DND-41 (cell line): ENCODE measurements at regions not wholly inside any gene's neighbourhood (a gene's known extent, or its start where the extent isn't known, plus 50 kb on each side); places are given as distances from the start of the nearest gene placed in this dataset.
"Not testable (repeated sequence)": the region's sequence is repeated elsewhere in the genome, so short reads cannot be mapped to it uniquely, and the experiment has no call there.

Experiments used
- ATAC-seq: fragments of 200-7000 bp; cut with Tn5 transposase; 3 replicates; pipeline ENCODE4 v1.9.1; 2021; ENCODE audit warnings: low read depth; ENCODE audit not compliant: insufficient read depth
- DNase-seq: peaks from one replicate; pipeline ENCODE4 v3.0.0-alpha.2; 2020
- H2AFZ ChIP-seq: 2 replicates; pipeline ENCODE4 v1.6.0; 2012; ENCODE audit warnings: low read depth, low read length
- H3K27ac ChIP-seq: 2 replicates; pipeline ENCODE4 v1.5.1; 2012; ENCODE audit warnings: low read length, inconsistent platforms
- H3K27me3 ChIP-seq: fragments of 200-600 bp; sonication (generic); 2 replicates; pipeline ENCODE4 v1.6.0; 2012; ENCODE audit warnings: low read length, mild to moderate bottlenecking, inconsistent platforms; ENCODE audit not compliant: insufficient read depth, poor library complexity
- H3K36me3 ChIP-seq: 2 replicates; pipeline ENCODE4 v1.5.1; 2012; ENCODE audit warnings: low read length, inconsistent platforms; ENCODE audit not compliant: insufficient read depth
- H3K4me1 ChIP-seq: 2 replicates; pipeline ENCODE4 v1.5.1; 2012; ENCODE audit warnings: mild to moderate bottlenecking, low read length; ENCODE audit not compliant: insufficient read depth
- H3K4me2 ChIP-seq: 2 replicates; pipeline ENCODE4 v1.6.0; 2012; ENCODE audit warnings: mild to moderate bottlenecking, moderate library complexity, low read length, inconsistent platforms; ENCODE audit not compliant: insufficient read depth
- H3K4me3 ChIP-seq, 2 experiments: fragments of 200-600 bp in 1 of 2; shearing (Covaris generic) in 1 of 2; 2 replicates each; pipeline ENCODE4 v1.5.1; 2012 to 2016; ENCODE audit warnings: inconsistent platforms in 2 of 2, low read length in 2 of 2, mild to moderate bottlenecking in 2 of 2, low read depth in 1 of 2, moderate library complexity in 1 of 2
- H3K79me2 ChIP-seq: 2 replicates; pipeline ENCODE4 v1.6.0; 2012; ENCODE audit warnings: low read length, inconsistent platforms; ENCODE audit not compliant: insufficient read depth
- H3K9ac ChIP-seq: 2 replicates; pipeline ENCODE4 v1.6.0; 2012; ENCODE audit warnings: low read depth, mild to moderate bottlenecking, inconsistent platforms, low read length, moderate library complexity
- H3K9me3 ChIP-seq: 2 replicates; pipeline ENCODE4 v1.5.1; 2012; ENCODE audit warnings: low read length, moderate library complexity, mild to moderate bottlenecking, inconsistent platforms; ENCODE audit not compliant: insufficient read depth, severe bottlenecking
- H4K20me1 ChIP-seq: 2 replicates; pipeline ENCODE4 v1.6.0; 2012; ENCODE audit warnings: low read length; ENCODE audit not compliant: insufficient read depth
- EZH2 ChIP-seq: IDR thresholded peaks from 3 replicates; pipeline ENCODE4 v1.6.1; 2012; ENCODE audit warnings: borderline replicate concordance, low read depth, mild to moderate bottlenecking, moderate library complexity, low read length, inconsistent platforms; ENCODE audit not compliant: severe bottlenecking
- TF ChIP-seq, protein P1 (sequence below): IDR thresholded peaks from 2 replicates; pipeline ENCODE4 v1.5.1; 2012; ENCODE audit warnings: borderline replicate concordance, low read length, moderate library complexity, mild to moderate bottlenecking; ENCODE audit not compliant: poor library complexity, severe bottlenecking; ENCODE audit errors: extremely low read depth

DNA sequence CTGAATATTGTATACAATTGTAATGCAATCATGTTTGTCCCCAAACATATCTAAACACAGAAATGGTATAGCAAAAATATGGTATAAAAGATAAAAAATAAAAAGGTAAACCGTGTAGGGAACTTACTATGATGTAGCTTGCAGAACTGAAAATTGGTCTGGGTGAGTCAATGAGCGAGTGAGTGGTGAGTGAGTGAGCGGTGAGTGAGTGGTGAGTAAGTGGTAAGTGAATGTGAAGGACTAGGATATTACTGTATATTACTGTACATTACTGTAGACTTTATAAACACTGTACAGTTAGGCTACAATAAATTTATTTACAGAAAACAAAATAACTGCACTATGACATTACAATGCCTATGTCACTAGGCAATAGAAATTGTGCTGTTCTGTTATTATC lies 1163.2 kb upstream of the SORCS1 start:
- ATAC-seq (no peak), DNase-seq (no peak)
- no peak overlapping the region for H3K27ac ChIP-seq
- no peak overlapping the region for H2AFZ ChIP-seq
- TF ChIP-seq, protein P1, sequence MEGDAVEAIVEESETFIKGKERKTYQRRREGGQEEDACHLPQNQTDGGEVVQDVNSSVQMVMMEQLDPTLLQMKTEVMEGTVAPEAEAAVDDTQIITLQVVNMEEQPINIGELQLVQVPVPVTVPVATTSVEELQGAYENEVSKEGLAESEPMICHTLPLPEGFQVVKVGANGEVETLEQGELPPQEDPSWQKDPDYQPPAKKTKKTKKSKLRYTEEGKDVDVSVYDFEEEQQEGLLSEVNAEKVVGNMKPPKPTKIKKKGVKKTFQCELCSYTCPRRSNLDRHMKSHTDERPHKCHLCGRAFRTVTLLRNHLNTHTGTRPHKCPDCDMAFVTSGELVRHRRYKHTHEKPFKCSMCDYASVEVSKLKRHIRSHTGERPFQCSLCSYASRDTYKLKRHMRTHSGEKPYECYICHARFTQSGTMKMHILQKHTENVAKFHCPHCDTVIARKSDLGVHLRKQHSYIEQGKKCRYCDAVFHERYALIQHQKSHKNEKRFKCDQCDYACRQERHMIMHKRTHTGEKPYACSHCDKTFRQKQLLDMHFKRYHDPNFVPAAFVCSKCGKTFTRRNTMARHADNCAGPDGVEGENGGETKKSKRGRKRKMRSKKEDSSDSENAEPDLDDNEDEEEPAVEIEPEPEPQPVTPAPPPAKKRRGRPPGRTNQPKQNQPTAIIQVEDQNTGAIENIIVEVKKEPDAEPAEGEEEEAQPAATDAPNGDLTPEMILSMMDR, result no peak
- no peak for TF ChIP-seq EZH2
- no peaks in the 10 kb centered on the region for H3K4me1 ChIP-seq
- no peaks in the 10 kb centered on the region for H4K20me1 ChIP-seq
- no peak overlapping the region for H3K4me2 ChIP-seq
- no peaks in the 10 kb centered on the region for H3K27me3 ChIP-seq
- H3K36me3 ChIP-seq, result no peaks in the 10 kb centered on the region
- H3K9ac ChIP-seq, result no peak overlapping the region
- H3K4me3 ChIP-seq, result no peak overlapping the region
- H3K9me3 ChIP-seq, result no peaks in the 10 kb centered on the region
- H3K79me2 ChIP-seq, result no peaks in the 10 kb centered on the region

DNA sequence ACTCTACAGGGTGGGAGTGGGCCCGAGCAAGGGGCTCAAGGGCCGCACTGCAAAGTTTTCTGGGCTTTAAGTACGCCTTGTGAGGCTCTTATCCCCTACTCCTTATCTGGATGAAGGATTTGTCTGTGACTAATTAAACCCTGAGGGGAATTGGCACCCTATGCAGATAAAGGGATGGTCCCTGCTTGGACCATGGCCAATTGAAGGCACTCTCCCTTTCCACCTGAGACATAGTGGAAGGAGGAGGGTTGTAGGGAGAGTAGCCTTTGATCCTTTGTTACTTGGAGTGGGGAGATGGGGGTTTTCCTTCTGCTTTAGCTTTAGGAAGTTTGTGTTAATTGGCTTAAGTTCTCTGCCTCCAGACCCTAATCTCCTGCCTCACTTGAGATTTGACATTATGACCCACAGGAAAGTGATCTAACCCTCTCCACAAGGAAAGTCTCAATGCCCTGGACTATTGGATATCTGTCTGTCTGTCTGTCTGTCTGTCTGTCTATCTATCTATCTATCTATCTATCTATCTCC lies 1158.8 kb upstream of the SORCS1 start:
- H3K9me3 ChIP-seq, result no peaks in the 10 kb centered on the region
- no peaks in the 10 kb centered on the region for H3K27me3 ChIP-seq
- no peak for ATAC-seq
- H3K27ac ChIP-seq, result no peak overlapping the region
- no peak overlapping the region for H3K4me3 ChIP-seq
- TF ChIP-seq, protein P1, result no peak
- no peak for TF ChIP-seq EZH2
- no peaks in the 10 kb centered on the region for H3K36me3 ChIP-seq
- H3K4me2 ChIP-seq, result no peak overlapping the region
- no peaks in the 10 kb centered on the region for H4K20me1 ChIP-seq
- H3K79me2 ChIP-seq, result no peaks in the 10 kb centered on the region
- DNase-seq, result no peak
- H2AFZ ChIP-seq, result no peak overlapping the region
- H3K4me1 ChIP-seq, result no peaks in the 10 kb centered on the region
- H3K9ac ChIP-seq, result no peak overlapping the region

DNA sequence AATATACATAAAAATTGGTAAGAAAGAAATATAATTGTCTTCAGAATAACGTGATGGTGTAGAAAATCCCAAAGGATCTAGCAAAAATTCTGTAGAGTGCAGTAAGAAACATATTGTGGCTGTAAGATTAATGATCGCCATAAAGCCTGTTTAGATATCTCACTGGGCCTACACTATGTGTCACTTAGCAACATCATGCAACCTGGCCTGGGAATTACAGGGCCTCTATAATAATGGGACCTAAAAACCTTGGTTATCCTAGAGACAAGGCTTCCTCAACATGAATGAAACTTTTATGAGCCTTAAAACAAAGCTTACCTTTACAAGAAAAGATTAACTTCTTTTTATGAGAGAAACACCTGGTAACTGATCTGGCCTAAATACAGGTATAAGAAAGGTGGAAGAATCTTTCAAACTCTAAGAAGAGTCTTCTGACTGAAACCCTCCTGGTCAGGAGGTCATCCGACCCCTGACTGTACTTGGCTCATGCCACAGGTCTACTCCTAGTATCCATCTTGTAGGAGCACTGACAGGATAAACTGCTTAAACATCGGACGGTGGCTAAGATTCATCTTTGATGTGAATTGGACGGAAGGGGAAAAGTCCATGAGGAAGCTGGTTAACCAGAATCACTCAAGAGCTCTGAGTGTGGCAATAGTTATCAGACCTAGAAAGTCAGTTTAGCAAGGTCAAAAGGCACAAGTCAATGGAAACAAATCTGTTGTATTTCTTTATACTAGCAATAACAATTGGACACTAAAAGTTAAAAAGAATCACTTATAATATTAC lies 1155.1 kb upstream of the SORCS1 start:
- Histone ChIP-seq H2AFZ (no peak overlapping the region), H3K27ac (no peak overlapping the region), H3K36me3 (no peaks in the 10 kb centered on the region), H3K27me3 (no peaks in the 10 kb centered on the region), H3K4me1 (no peaks in the 10 kb centered on the region), H4K20me1 (no peaks in the 10 kb centered on the region), H3K4me3 (no peak overlapping the region), H3K4me2 (no peak overlapping the region), H3K9ac (no peak overlapping the region), H3K9me3 (no peaks in the 10 kb centered on the region), H3K79me2 (no peaks in the 10 kb centered on the region)
- DNase-seq, result no peak
- no peak for TF ChIP-seq EZH2
- TF ChIP-seq, protein P1, result no peak
- no peak for ATAC-seq

DNA sequence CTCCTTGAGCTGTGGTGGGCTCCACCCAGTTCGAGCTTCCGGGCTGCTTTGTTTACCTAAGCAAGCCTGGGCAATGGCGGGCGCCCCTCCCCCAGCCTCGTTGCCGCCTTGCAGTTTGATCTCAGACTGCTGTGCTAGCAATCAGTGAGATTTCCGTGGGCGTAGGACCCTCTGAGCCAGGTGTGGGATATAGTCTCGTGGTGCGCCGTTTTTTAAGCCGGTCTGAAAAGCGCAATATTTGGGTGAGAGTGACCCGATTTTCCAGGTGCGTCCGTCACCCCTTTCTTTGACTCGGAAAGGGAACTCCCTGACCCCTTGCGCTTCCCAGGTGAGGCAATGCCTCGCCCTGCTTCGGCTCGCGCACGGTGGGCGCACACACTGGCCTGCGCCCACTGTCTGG lies 1151.1 kb upstream of the SORCS1 start:
- H3K4me2 ChIP-seq, H3K9ac ChIP-seq, H3K27me3 ChIP-seq, H3K79me2 ChIP-seq, H2AFZ ChIP-seq, H3K27ac ChIP-seq, H3K36me3 ChIP-seq, H3K9me3 ChIP-seq, H3K4me1 ChIP-seq, H4K20me1 ChIP-seq, ATAC-seq, H3K4me3 ChIP-seq, DNase-seq: not testable (repeated sequence)
